PC-3 (cell line): ENCODE measurements at regions not wholly inside any gene's neighbourhood (a gene's known extent, or its start where the extent isn't known, plus 50 kb on each side); places are given as distances from the start of the nearest gene placed in this dataset.

ENCODE experiments used
- EZH2 ChIP-seq: fragments of 300-600 bp; sonication (generic); IDR thresholded peaks from one replicate; pipeline ENCODE4 v1.6.1; 2017; ENCODE audit warnings: antibody characterized with exemption, mild to moderate bottlenecking, low read length; ENCODE audit not compliant: unreplicated experiment
- EZH2phosphoT487 ChIP-seq: fragments of 300-600 bp; sonication (generic); IDR thresholded peaks from 2 replicates; pipeline ENCODE4 v1.6.1; 2018; ENCODE audit warnings: mild to moderate bottlenecking, antibody characterized with exemption, low read length, borderline replicate concordance
- TF ChIP-seq, protein P1 (sequence below): fragments of 300-600 bp; sonication (generic); conservative IDR thresholded peaks from 2 replicates; pipeline ENCODE4 v1.5.1; 2017; ENCODE audit warnings: antibody characterized with exemption, low read depth, mild to moderate bottlenecking, low read length

GRCh38 chr14:97820781-97821180, 1023.6 kb downstream of the VRK1 start:
- TF ChIP-seq, protein P1, sequence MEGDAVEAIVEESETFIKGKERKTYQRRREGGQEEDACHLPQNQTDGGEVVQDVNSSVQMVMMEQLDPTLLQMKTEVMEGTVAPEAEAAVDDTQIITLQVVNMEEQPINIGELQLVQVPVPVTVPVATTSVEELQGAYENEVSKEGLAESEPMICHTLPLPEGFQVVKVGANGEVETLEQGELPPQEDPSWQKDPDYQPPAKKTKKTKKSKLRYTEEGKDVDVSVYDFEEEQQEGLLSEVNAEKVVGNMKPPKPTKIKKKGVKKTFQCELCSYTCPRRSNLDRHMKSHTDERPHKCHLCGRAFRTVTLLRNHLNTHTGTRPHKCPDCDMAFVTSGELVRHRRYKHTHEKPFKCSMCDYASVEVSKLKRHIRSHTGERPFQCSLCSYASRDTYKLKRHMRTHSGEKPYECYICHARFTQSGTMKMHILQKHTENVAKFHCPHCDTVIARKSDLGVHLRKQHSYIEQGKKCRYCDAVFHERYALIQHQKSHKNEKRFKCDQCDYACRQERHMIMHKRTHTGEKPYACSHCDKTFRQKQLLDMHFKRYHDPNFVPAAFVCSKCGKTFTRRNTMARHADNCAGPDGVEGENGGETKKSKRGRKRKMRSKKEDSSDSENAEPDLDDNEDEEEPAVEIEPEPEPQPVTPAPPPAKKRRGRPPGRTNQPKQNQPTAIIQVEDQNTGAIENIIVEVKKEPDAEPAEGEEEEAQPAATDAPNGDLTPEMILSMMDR, result no peak
- no peak for TF ChIP-seq EZH2phosphoT487
- no peak for TF ChIP-seq EZH2
